T-helper 22 cell (primary cell): ENCODE measurements at regions not wholly inside any gene's neighbourhood (a gene's known extent, or its start where the extent isn't known, plus 50 kb on each side); places are given as distances from the start of the nearest gene placed in this dataset.
"Not testable (repeated sequence)": the region's sequence is repeated elsewhere in the genome, so short reads cannot be mapped to it uniquely, and the experiment has no call there.

ENCODE experiments used
- DNase-seq: peaks from one replicate; pipeline ENCODE4 v3.0.0-alpha.2; 2020; ENCODE audit warnings: low read depth

DNA sequence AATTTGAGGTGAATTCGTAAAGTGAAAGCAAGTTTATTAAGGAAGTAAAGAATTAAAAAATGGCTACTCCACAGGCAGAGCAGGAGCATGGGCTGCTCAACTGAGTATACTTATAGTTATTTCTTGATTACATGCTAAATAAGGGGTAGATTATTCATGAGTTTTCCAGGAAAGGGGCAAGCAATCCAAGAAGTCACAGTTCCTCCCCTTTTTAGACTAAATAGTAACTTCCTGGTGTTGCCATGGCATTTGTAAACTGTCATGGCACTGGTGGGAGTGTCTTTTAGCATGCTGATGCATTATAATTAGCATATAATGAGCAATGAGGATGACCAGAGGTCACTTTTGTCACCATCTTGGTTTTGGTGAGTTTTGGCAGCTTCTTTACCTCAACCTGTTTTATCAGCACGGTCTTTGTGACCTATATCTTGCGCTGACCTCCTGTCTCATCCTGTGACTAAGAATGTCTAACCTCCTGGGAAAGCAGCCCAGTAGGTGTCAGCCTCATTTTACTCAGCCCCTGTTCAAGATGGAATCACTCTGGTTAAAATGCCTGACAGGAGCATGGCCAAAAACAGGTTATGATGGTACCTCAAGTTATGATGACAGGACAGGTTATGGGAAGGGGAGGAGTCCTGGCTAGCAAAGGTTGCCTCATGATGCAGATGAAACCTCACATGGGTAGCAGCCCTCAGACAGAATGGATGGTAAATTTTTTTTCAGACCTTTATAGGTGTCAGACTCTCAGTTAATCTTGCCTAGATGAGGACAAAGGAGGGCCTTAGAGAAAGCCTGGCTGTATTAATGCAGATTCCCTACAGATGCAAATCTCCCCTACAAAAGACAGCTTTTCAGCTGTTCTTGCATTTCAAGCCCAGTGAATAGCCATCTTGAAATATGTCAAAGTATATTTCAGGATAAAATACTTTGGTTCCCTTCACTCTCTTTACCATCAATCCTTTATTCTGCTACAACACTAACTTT lies 49.7 kb downstream of the SIPA1L2 start:
- DNase-seq, result no peak

DNA sequence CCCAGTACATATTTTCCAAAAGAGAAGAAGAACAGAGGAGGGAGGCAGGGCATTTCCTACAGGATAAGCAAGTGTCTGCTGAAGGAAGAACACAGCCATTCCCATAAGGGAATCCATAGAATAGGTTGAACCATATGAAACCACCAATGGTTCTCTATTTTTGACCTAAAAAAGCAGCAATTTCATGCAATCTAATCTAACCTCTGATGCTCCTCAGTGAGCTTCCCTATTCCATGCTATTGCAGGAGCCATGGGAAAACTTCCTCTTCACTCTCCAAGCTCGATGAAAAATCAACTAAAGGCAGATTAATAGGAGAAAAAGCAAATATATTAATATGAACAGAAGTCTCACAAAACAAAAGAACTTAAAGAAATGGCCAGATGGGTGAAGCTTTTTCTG lies 50.5 kb downstream of the SIPA1L2 start:
- no peak for DNase-seq

DNA sequence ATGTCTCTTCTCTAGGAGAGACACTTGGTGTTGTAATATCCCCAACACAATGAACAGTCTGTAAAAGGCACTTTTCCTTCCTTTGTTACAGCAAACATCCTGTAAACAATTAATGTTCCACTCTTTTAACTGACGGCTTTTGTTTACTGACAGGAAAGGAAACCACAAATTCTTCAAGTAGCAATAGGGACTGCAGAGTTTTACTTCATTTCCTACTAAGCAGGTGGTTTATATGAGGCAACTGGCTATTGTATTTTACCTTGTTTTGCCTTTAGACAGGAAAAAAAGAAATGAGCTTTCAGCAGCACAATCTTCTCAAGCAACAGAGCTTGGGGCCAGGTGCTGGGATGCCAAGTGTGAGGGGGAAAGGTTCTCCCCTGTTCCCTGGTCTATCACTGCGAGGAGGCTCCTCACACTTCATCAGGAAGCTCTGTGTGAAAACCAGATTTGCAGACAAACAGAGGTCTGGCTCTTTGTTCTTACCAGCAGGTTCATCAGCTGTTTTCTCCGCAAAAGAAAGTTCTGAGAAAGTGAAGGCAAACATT lies 51.2 kb downstream of the SIPA1L2 start:
- no peak for DNase-seq

DNA sequence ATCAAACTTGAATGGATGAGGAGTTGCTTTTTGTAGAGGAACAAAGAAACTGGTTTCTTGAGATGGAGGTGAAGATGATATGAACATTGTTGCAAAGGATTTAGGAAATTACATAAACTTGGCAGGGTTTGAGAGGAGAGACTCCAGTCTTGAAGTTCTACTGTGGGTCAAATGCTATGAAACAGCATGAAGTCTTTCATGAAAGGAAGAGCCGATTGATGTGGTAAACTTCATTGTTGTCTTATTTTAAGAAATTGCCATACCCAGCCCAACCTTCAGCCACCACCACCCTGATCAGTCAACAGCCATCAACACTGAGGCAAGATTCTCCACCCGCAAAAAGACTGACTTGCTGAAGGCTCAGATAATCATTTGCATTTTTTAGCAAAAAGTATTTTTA lies 52.2 kb downstream of the SIPA1L2 start:
- no peak for DNase-seq

DNA sequence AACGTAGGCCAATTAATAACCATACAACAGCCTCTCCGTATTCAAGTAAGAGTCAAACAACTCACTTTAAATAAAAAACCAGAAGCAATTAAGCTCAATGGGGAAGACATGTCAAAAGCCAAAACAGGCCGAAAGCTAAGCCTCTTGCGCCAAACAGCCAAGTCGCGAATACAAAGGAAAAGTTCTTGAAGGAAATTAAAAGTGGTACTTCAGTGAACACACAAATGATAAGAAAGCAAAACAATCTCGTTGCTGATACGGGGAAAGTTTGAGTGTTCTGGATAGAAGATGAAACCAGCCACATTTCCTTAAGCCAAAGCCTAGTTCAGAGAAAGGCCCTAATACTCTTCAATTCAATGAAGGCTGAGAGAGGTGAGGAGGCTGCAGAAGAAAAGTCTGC lies 53.4 kb downstream of the SIPA1L2 start:
- DNase-seq, result no peak

DNA sequence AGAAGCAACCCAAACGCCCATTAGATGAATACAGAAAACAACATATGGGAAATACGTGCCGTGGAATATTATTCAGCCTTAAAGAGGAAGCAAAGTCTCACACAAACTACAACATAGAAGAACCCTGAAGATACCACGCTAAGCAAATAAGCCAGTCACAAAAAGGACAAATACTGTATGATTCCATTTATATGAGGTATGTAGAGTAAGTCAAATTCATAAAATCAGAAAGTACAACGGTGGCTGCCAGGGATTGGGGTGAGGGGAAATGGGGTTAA lies 54.2 kb downstream of the SIPA1L2 start:
- no peak for DNase-seq

DNA sequence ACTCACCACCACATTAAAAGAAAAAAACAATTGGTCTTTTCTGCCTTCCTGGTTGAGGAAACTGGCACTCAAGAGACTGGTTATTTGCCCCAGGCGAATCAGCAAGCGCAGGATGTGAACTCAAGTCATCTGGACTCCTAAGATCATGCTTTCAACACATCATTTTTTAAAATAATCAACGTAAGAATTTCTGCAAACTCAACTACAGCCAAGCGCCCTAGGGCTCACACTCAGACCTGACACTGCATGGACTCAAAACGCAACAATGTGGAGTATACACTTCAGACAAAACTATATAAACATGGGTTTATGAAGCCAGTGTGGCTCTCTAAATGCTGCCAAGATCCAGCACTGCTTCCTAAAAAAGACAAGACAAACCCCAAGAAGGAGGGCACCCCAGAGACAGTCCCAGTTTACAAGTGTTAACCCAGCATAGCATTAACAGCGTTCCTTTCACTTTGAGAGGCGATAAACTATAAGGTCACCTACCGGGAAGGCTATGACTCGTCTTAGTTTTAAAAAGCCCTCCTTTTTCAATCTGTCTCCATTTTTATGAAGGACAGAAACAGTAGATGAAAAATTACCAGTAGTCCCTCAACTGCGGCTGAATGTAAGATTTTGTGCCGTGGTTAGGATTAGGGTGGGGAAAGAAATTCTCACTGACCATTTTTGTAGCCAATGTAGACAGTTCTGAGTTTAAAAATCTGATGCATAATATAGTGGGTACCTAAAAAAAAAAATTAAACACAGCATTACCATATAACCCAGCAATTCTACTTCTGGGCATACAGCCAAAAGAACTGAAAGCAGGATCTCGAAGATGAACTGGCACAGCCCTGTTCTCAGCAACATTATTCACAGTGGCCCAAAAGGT lies 54.8 kb downstream of the SIPA1L2 start:
- no peak for DNase-seq

DNA sequence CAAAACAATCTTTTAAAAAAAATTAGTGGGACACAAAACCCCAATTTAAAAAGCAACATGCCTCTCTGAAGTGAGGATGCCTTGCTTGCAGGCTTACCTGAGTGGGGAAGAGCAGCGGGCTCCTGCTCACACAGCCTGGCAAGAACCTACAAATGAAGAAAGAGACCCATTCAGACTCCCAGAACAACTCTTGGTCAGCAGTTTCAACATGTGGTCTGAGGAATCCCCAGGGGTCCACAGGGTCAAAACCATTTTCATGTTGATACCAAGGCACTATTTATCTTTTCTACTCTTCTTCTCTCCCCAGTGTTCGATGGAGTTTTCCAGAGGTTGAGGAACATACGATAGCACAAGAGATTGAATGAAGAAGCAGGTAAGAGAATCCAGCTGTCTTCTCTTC lies 55.9 kb downstream of the SIPA1L2 start:
- DNase-seq, result no peak

DNA sequence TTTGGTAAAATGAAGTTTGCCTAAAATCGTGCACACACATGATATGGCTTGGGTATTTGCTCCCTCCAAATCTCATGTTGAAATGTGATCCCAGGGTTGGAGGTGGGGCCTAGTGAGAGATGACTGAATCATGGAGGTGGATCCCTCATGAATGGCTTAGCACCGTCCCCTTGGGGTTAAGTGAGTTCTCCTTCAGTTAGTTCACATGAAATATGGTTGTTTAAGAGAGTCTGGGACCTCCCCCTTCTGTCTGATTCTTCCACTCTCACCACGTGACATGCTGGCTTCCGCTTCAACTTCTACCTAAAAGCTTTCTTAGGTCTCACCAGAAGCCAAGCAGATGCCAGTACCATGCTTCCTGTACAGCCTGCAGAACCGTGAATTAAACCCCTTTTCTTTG lies 58.4 kb downstream of the SIPA1L2 start:
- DNase-seq, result no peak

DNA sequence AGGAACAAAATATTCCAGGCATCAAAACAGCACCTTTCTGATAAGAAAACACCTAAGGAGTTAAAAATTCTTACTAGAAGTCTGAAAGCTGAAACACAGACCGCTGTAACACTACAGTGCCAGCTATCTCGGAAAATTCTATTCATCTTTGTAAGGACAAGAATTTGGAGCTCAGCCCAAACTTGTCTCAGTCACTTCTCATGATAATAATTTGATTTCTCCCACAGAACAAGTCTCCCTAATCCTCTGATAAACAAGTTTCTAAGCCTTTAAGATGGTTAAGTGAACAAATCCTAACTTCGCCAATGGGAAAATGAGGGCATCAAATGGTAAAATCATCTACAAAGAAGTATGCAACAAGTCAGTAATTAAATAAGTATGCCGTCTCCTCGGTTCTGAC lies 59.9 kb downstream of the SIPA1L2 start:
- DNase-seq, result no peak

DNA sequence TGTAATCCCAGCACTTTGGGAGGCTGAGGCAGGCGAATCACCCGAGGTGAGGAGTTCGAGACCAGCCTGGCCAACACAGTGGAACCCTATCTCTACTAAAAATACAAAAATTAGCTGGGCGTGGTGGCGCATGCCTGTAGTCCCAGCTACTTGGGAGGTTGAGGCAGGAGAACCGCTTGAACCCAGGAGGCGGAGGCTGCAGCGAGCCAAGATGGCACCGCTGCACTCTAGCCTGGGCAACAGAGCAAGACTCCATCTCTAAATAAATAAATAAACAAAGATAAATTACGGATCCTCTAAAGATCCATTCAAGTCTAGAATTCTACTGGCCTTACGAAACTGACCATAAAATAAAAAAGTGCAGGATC lies 60.4 kb downstream of the SIPA1L2 start:
- DNase-seq, result not testable (repeated sequence)

DNA sequence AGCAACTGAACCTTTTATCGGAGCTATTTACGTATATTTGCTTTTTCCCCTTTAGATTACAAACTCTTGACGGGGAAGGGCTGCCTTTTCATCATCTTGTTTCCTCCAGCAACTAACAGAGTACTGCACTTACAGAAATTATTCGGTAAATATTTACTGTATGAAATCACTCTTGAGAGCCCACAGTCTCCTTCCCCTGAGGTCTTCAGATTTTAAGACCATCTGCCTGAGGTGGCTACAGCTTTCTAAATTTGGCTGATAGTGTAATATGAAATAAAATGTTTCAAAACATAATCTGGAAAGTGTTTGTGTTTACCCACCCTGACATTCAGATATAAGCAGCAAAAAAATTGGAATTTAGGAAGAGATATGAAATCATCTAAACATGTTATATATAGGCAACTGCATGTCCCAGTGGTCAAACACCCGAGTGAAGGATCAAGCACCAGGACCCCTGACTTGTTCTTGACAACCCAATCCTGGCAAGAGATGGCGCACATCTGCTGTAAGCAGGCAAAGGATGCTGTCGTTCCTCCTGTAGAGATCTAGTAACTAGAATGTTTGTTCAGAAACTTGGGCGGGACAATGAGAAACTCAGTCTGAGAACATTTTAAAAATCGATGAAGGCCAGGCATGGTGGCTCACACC lies 60.9 kb downstream of the SIPA1L2 start:
- no peak for DNase-seq

DNA sequence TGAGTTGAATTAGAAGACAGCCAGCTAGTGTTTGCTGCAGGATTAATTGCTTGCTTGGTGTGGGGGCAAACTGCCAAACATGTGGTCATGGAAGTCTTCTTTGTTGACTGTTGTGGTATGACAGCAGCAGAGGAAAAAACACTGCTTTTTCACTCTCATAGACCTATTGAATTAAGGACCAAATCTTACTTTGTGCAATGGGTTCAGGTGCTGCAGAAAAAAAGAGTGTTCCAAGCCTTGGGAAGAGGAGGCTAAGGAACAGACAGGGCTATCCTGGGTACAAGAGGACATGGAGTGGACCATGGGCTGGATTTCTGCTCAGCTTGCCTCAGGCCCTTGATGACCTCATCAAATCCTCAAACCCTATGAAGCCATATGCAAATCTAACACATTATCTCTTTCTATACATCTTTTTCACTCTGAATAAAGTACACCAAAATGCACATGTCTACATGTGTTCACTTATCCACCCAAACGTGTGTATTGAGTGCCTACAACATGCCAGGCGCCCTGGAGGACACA lies 61.5 kb downstream of the SIPA1L2 start:
- DNase-seq, result no peak

DNA sequence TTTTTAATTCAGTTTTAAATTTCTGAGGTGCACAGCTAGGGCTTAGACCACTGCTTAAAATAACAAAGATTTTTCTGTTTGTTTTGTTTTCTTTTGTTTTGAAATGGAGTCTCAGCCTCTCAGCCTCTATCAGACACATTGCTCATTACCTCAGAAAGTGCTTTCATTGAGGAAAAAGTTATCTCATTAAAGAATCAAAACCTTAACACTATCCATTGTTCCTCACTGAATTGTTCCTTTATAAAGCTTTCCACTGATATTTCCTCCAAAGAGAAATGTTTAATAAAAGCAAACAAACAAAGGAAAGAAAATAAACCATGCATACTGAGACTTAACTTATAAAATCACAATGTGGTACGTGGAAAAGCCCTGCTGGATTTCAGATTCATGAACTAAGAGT lies 63.8 kb downstream of the SIPA1L2 start:
- no peak for DNase-seq

DNA sequence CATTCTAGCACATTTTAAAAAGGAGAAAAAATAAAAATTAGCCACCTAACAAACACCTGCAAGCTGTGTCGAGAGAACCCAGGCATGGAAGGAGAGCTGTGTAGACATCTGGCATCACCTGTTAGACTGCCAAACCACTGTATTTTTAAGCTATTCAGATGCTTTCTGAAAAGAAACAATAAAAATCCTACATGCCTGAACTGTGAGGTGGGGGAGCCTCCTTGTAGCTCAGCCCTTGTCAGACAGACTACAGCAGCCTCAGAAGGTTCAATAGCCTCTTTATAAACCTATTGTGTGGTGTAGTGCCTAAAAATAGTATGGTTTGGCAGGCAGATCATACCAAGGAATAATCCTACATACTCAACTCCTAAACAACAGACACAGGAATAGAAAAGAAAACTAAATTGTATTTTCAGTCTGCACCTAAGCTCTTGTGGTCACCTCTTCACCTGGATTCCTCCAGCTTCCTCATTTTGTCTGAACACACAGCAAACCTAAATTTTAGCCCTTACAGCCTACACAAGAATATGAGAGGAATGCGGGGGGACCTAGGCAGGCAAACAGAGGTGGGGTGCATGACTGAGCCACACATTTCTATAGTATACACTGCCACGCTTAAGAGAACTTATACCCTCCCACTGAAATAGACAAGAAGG lies 67.0 kb downstream of the SIPA1L2 start:
- no peak for DNase-seq

DNA sequence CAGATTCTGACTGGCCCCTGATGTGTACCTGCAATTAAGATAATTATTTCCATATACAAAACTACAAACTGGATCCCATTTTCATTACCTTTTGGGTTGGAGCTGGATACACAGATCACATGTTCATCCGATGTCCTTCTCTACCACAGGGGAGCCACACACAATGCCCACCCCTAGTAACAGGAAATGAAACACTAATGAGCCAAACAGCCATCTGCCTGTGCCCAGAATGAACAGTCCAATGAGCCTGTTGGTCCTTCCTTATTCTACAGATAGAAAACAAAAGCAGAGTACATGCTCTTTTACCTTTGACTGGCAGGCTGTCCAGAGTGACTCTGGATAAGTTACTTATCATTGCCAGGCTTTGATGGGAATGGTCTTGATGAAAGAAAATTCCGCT lies 68.6 kb downstream of the SIPA1L2 start:
- no peak for DNase-seq

DNA sequence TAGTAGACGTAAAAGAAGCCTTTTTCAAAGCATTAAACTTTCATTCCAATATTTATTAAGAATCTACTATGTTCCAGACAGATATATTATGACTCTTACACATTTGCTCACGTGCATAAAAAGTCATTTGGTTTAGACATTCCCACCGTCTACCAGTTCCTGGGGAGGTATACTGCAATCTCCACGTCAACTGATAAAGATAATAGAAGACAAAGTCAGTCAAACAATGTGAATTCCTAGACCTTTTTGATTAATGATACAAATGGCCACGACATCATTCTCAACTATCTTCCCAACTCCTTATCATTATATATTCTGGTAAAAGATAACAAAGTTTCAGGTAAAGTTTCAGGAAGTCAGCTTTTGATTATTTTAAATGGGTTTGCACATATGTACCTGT lies 69.0 kb downstream of the SIPA1L2 start:
- DNase-seq, result no peak

DNA sequence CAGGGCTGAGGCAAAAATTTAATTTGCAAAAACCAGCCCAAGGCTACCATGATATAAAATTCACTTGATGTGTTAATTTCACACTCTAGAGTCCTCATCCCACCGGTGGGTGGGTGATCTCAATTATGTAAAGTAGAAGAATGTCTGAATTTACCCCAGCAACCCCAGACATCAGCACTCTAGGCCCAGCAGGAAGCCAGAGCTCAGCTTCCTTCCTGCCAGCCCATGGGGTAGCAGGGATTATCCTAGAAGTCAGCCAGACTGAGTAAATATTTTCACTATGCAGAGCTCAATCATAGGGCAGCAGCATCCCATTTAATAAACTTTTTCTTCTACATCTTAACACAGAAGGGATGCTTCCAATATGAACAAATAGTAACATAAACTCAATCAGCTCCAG lies 71.0 kb downstream of the SIPA1L2 start:
- DNase-seq, result no peak

DNA sequence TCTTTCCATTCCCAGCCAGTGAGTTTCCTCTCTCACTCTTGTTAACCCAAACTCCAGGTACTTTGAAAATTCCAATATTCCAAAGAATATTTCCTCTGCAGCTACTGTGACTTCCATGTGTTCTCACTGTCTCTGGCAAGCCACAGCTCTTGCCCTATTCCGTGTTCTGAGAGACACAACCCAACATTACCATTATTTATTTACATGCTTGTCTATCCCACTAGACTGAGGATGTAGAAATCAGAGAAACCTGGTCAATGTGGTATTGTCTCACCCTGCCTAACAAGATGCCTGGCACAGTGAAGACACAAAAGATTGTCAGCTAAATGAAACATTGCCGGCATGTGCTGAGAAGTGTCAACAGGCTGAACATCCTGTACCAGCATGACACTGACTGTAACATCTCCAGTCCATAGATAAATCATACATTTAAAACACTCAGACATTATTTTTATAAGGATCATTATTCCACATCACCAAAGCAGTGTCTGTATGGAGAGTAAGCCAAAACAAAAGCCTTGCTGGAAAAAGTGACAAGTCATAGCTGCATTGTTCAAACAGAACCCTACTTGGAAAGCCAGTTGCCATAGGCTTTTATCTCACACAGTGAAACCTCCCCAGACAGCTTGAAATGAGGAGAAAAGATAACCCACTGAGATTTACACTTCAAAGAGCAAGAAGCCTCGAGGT lies 72.3 kb downstream of the SIPA1L2 start:
- no peak for DNase-seq

DNA sequence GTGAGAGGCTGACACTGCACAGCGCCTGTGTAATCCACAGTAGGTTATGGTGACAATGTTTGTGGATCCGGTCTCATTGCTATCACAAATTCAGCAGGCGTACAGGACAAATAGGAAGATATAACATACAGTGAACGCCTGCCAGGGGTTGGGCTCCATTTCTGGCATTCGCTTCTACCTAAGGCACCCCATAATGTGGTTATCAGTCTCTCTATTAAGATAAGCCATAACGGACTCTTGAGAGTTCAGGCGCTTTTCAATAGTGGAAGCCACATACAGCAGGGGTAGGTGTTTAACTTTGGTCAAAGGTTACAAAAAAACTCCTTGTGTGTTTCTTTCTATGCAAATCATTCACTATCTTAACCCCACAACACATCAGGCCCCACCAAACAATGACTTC lies 72.8 kb downstream of the SIPA1L2 start:
- no peak for DNase-seq

DNA sequence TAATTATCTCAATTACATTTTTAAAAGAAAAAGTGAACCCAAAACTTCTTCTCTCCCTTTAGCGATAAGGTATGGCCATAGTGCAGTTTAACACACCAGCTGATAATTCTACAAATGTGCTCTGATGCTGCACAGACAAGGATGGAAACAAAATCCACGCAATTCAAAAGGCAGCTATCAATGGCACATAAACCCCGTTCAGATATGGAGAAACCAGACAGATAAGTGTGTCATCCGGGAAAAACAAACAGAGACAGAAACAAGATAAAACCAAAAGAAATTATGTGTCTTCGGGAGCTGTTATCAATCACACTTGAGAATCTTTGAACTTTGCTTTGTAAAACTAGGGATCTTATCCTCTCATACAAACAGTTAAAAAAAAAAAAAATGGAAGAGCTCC lies 73.6 kb downstream of the SIPA1L2 start:
- no peak for DNase-seq
